Neural cell (in vitro differentiated cells): ENCODE measurements at regions not wholly inside any gene's neighbourhood (a gene's known extent, or its start where the extent isn't known, plus 50 kb on each side); places are given as distances from the start of the nearest gene placed in this dataset.

Experiments used
- H2AFZ ChIP-seq: fragments of 200-600, 300-800 bp; sonication (generic), shearing (Covaris generic); 2 replicates; pipeline ENCODE4 v1.6.0; 2014; ENCODE audit warnings: low read depth, mild to moderate bottlenecking, antibody characterized with exemption, low read length, moderate library complexity
- H3F3A ChIP-seq: fragments of 200-600 bp; shearing (Covaris generic); 2 replicates; pipeline ENCODE4 v1.6.1; 2016; ENCODE audit warnings: mild to moderate bottlenecking, moderate library complexity, mixed read lengths, antibody characterized with exemption, low read length; ENCODE audit not compliant: insufficient read depth, poor library complexity, severe bottlenecking
- H3K27ac ChIP-seq: fragments of 200-600, 300-800 bp; sonication (generic), shearing (Covaris generic); 2 replicates; pipeline ENCODE4 v1.5.1; 2014; ENCODE audit warnings: mild to moderate bottlenecking, low read length, moderate library complexity
- H3K27me3 ChIP-seq: fragments of 300-800, 200-600 bp; sonication (generic), shearing (Covaris generic); 2 replicates; pipeline ENCODE4 v1.6.0; 2014; ENCODE audit warnings: mild to moderate bottlenecking, low read depth, low read length, moderate library complexity; ENCODE audit not compliant: insufficient read depth
- H3K36me3 ChIP-seq: fragments of 300-800, 200-600 bp; sonication (generic), shearing (Covaris generic); 2 replicates; pipeline ENCODE4 v1.5.1; 2014; ENCODE audit warnings: mild to moderate bottlenecking, antibody characterized with exemption, low read length, moderate library complexity; ENCODE audit not compliant: insufficient read depth
- H3K4me2 ChIP-seq: fragments of 300-800, 200-600 bp; sonication (generic), shearing (Covaris generic); 2 replicates; pipeline ENCODE4 v1.6.0; 2014; ENCODE audit warnings: mild to moderate bottlenecking, low read length
- H3K4me3 ChIP-seq: fragments of 300-800, 200-600 bp; sonication (generic), shearing (Covaris generic); 2 replicates; pipeline ENCODE4 v1.5.1; 2014; ENCODE audit warnings: mild to moderate bottlenecking, low read length, moderate library complexity
- H3K79me2 ChIP-seq: fragments of 200-600 bp; shearing (Covaris generic); replicated peaks from 2 replicates; pipeline ENCODE4 v1.6.0; 2014; ENCODE audit warnings: mild to moderate bottlenecking, low read length, moderate library complexity; ENCODE audit not compliant: insufficient read depth
- H3K9ac ChIP-seq: fragments of 300-800, 200-600 bp; sonication (generic), shearing (Covaris generic); 2 replicates; pipeline ENCODE4 v1.6.1; 2016; ENCODE audit warnings: mild to moderate bottlenecking, low read length, mixed read lengths
- H3K9me2 ChIP-seq: fragments of 200-600 bp; shearing (Covaris generic); 2 replicates; pipeline ENCODE4 v1.6.1; 2016; ENCODE audit warnings: mild to moderate bottlenecking, low read length, mixed read lengths; ENCODE audit not compliant: insufficient read depth
- H3K9me3 ChIP-seq: fragments of 200-600, 300-800 bp; sonication (generic), shearing (Covaris generic); 2 replicates; pipeline ENCODE4 v1.6.1; 2016; ENCODE audit warnings: mild to moderate bottlenecking, mixed run types, low read length, moderate library complexity, mixed read lengths
- H4K20me1 ChIP-seq: fragments of 200-600 bp; shearing (Covaris generic); 2 replicates; pipeline ENCODE4 v1.6.1; 2016; ENCODE audit warnings: mild to moderate bottlenecking, mixed run types; ENCODE audit not compliant: insufficient read depth
- EP300 ChIP-seq: fragments of 450-650 bp; conservative IDR thresholded peaks from 2 replicates; pipeline ENCODE4 v1.6.1; 2014; ENCODE audit warnings: antibody characterized with exemption, mild to moderate bottlenecking, moderate library complexity; ENCODE audit not compliant: poor library complexity, severe bottlenecking
- EZH2 ChIP-seq: fragments of 200-600, 300-800 bp; shearing (Covaris generic), sonication (generic); IDR thresholded peaks from 2 replicates; pipeline ENCODE4 v1.6.1; 2014; ENCODE audit warnings: antibody characterized with exemption, low read length, borderline replicate concordance, mild to moderate bottlenecking; ENCODE audit not compliant: insufficient read depth, poor library complexity, severe bottlenecking
- MXI1 ChIP-seq: fragments of 450-650 bp; conservative IDR thresholded peaks from 2 replicates; pipeline ENCODE4 v1.6.1; 2014; ENCODE audit warnings: antibody characterized with exemption, mild to moderate bottlenecking; ENCODE audit not compliant: poor library complexity, severe bottlenecking
- POLR2AphosphoS5 ChIP-seq: IDR thresholded peaks from 2 replicates; pipeline ENCODE4 v1.6.1; 2012
- RAD21 ChIP-seq: fragments of 450-650 bp; conservative IDR thresholded peaks from 2 replicates; pipeline ENCODE4 v1.6.1; 2014; ENCODE audit warnings: antibody characterized with exemption, mild to moderate bottlenecking, moderate library complexity
- SMC3 ChIP-seq: fragments of 450-650 bp; conservative IDR thresholded peaks from 2 replicates; pipeline ENCODE4 v1.6.1; 2014; ENCODE audit warnings: antibody characterized with exemption, mild to moderate bottlenecking, moderate library complexity; ENCODE audit not compliant: poor library complexity
- TAF1 ChIP-seq: IDR thresholded peaks from 2 replicates; pipeline ENCODE4 v1.6.1; 2012; ENCODE audit warnings: low read depth
- TF ChIP-seq, protein P1 (sequence below): fragments of 450-650 bp; IDR thresholded peaks from 2 replicates; pipeline ENCODE4 v1.5.1; 2014; ENCODE audit warnings: antibody characterized with exemption, mild to moderate bottlenecking, moderate library complexity; ENCODE audit not compliant: poor library complexity, severe bottlenecking
- TF ChIP-seq, protein P2 (sequence below): IDR thresholded peaks from 2 replicates; pipeline ENCODE4 v1.6.1; 2012; ENCODE audit warnings: borderline replicate concordance

DNA sequence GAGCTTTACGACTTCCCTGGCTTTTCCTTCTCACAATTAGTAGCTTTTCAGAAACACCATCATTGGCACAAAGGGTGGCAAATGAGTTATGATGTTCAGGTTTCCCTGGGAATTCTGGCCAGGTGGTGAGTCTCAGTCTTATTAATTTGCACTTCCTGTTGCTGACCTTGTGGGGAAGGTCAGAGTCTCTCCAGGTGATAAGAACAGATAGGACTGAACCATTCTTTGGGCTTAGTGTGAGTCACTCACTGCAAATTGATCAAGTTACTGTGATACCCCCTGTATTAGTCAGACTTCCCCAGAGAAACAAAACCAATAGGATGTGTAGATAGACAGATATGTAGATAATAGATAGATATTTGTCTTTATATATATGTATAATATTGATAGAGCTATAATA lies 53.8 kb upstream of the RANBP3L start:
- Histone ChIP-seq H3K9me2 (no peaks in the 10 kb centered on the region), H3K36me3 (no peaks in the 10 kb centered on the region), H3K79me2 (no peaks in the 10 kb centered on the region), H3K9me3 (no peaks in the 10 kb centered on the region), H3K4me3 (no peak overlapping the region), H4K20me1 (no peaks in the 10 kb centered on the region), H3K27me3 (no peaks in the 10 kb centered on the region), H3K9ac (no peak overlapping the region), H3F3A (no peaks in the 10 kb centered on the region), H3K4me2 (no peak overlapping the region), H3K27ac (no peak overlapping the region), H2AFZ (no peak overlapping the region)
- TF ChIP-seq EP300 (no peak), MXI1 (no peak), EZH2 (no peak), POLR2AphosphoS5 (no peak), TAF1 (no peak), SMC3 (no peak), RAD21 (no peak)
- TF ChIP-seq, protein P1, sequence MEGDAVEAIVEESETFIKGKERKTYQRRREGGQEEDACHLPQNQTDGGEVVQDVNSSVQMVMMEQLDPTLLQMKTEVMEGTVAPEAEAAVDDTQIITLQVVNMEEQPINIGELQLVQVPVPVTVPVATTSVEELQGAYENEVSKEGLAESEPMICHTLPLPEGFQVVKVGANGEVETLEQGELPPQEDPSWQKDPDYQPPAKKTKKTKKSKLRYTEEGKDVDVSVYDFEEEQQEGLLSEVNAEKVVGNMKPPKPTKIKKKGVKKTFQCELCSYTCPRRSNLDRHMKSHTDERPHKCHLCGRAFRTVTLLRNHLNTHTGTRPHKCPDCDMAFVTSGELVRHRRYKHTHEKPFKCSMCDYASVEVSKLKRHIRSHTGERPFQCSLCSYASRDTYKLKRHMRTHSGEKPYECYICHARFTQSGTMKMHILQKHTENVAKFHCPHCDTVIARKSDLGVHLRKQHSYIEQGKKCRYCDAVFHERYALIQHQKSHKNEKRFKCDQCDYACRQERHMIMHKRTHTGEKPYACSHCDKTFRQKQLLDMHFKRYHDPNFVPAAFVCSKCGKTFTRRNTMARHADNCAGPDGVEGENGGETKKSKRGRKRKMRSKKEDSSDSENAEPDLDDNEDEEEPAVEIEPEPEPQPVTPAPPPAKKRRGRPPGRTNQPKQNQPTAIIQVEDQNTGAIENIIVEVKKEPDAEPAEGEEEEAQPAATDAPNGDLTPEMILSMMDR = no peak
- TF ChIP-seq, protein P2, sequence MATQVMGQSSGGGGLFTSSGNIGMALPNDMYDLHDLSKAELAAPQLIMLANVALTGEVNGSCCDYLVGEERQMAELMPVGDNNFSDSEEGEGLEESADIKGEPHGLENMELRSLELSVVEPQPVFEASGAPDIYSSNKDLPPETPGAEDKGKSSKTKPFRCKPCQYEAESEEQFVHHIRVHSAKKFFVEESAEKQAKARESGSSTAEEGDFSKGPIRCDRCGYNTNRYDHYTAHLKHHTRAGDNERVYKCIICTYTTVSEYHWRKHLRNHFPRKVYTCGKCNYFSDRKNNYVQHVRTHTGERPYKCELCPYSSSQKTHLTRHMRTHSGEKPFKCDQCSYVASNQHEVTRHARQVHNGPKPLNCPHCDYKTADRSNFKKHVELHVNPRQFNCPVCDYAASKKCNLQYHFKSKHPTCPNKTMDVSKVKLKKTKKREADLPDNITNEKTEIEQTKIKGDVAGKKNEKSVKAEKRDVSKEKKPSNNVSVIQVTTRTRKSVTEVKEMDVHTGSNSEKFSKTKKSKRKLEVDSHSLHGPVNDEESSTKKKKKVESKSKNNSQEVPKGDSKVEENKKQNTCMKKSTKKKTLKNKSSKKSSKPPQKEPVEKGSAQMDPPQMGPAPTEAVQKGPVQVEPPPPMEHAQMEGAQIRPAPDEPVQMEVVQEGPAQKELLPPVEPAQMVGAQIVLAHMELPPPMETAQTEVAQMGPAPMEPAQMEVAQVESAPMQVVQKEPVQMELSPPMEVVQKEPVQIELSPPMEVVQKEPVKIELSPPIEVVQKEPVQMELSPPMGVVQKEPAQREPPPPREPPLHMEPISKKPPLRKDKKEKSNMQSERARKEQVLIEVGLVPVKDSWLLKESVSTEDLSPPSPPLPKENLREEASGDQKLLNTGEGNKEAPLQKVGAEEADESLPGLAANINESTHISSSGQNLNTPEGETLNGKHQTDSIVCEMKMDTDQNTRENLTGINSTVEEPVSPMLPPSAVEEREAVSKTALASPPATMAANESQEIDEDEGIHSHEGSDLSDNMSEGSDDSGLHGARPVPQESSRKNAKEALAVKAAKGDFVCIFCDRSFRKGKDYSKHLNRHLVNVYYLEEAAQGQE = no peak

DNA sequence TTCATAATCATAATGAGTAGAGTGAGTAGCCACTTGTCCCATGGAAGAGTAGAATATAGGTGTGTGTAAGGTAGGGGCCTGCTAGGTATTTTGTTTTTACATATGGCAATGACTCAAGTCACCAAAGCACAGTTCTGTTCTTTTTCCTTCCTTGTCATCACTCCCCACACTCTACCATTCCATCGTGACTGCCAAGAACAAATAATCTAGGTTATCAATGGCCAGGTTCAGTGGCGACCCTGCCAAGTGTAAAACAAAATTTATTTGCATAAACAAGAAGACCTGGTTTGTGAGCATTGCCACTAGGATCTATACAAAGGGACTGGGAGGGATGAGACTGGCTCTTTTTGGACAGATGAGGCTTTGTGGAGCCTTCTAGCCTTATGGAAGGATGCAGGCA lies 55.2 kb upstream of the RANBP3L start:
- H4K20me1 ChIP-seq = no peaks in the 10 kb centered on the region
- no peaks in the 10 kb centered on the region for H3F3A ChIP-seq
- H3K27ac ChIP-seq = no peak overlapping the region
- H2AFZ ChIP-seq = no peak overlapping the region
- no peaks in the 10 kb centered on the region for H3K9me2 ChIP-seq
- H3K4me3 ChIP-seq = no peak overlapping the region
- no peaks in the 10 kb centered on the region for H3K36me3 ChIP-seq
- H3K27me3 ChIP-seq = no peaks in the 10 kb centered on the region
- H3K9me3 ChIP-seq = no peaks in the 10 kb centered on the region
- no peak for TF ChIP-seq EZH2
- no peak for TF ChIP-seq POLR2AphosphoS5
- TF ChIP-seq, protein P1 = no peak
- no peak overlapping the region for H3K9ac ChIP-seq
- H3K4me2 ChIP-seq = no peak overlapping the region
- no peaks in the 10 kb centered on the region for H3K79me2 ChIP-seq
